Stimulated activated memory B cell treated with anti-CD40 and anti-IgM and Interleukin-4, amounts not matched to agents 10 μg/mL and 1 μg/mL and 100 μg/mL, for 72 hours (primary cell): ENCODE measurements at regions not wholly inside any gene's neighbourhood (a gene's known extent, or its start where the extent isn't known, plus 50 kb on each side); places are given as distances from the start of the nearest gene placed in this dataset.

ENCODE experiments used
- ATAC-seq: fragments of 150-1000 bp; cut with Tn5 transposase; 2 replicates; pipeline ENCODE4 v1.10.0; 2021
- H3K27ac Mint-ChIP-seq: one replicate; pipeline ENCODE4 v1.8.0; 2022; ENCODE audit warnings: mild to moderate bottlenecking, mixed read lengths
- H3K27me3 Mint-ChIP-seq: one replicate; pipeline ENCODE4 v1.8.0; 2022; ENCODE audit warnings: mixed read lengths
- H3K36me3 Mint-ChIP-seq: one replicate; pipeline ENCODE4 v1.8.0; 2022; ENCODE audit warnings: mixed read lengths
- H3K4me1 Mint-ChIP-seq: one replicate; pipeline ENCODE4 v1.8.0; 2022; ENCODE audit warnings: mixed read lengths
- H3K4me3 Mint-ChIP-seq: one replicate; pipeline ENCODE4 v1.8.0; 2022; ENCODE audit warnings: mild to moderate bottlenecking, moderate library complexity, mixed read lengths
- H3K9me3 Mint-ChIP-seq: one replicate; pipeline ENCODE4 v1.8.0; 2022; ENCODE audit warnings: mixed read lengths

DNA sequence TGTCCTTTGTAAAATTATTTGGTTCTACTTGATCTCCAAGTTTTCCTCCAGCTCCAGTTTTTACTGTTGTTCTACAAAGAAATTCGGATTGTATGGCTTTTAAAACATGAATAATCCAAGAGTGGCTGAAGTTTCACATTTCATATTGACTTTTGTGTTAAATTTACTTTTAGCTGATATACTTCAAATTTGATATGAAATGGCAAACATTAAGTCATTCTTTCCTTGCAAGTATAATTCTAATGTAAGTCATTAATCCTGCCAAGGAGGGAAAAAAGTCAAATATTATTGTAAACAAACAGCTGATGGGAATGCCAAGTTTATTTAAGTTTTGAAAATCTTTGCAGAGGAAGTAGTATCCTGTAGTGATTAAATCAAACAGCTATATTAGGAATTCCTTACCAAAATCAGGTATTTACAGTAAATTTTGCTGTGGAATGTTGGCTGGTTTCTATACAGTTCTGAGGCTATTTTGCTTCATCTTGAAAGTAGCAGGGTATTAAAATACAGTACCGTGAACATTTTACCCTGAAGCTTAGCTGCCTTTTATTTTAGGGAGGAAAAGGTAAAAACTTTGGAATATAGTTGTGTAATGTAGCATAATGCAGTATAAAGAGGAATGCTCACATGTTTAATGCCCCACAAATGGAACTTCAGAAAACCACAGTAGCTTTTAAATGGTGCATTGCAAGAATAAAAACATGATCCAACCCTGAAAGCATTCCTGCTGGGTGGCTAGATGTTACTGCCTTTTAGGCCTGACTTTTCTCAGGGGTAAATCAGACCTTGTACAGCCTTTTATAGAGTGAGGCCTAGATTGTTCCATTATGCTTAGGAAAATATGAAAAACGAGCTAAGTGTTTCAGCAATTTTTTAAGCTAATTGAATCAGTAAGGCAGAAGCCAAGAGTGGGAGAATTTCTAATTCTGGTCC is 62.7 kb upstream of the NT5C1B start:
- H3K9me3 Mint-ChIP-seq: no peaks in the 10 kb centered on the region
- H3K4me1 Mint-ChIP-seq: no peaks in the 10 kb centered on the region
- H3K27ac Mint-ChIP-seq: no peak overlapping the region
- H3K36me3 Mint-ChIP-seq: peaks cover 5% of the 10 kb centered on the region
- no peaks in the 10 kb centered on the region for H3K27me3 Mint-ChIP-seq
- ATAC-seq: no peak
- H3K4me3 Mint-ChIP-seq: no peak overlapping the region

DNA sequence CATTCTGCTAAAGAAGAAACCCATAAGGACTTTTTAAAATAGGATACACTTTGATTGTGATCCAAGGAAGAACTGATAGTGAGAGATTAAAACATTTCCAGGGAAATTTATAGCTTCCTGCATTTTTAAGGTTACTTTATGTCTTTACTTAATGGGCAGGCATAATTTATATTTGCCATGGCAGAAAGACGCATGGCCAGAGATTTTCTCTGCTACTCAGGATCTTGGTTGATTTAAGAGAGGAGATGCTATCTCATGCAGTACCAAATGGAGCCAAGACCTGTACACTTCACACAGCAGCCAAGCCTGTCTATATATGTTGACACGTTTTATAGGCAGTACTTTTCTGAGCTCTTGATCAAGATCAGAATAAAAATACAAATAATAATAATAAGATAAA is 60.9 kb upstream of the NT5C1B start:
- ATAC-seq: no peak
- H3K9me3 Mint-ChIP-seq: peaks cover 3% of the 10 kb centered on the region
- H3K4me1 Mint-ChIP-seq: no peaks in the 10 kb centered on the region
- no peak overlapping the region for H3K27ac Mint-ChIP-seq
- H3K27me3 Mint-ChIP-seq: no peaks in the 10 kb centered on the region
- H3K4me3 Mint-ChIP-seq: no peak overlapping the region
- peaks cover 10% of the 10 kb centered on the region for H3K36me3 Mint-ChIP-seq

DNA sequence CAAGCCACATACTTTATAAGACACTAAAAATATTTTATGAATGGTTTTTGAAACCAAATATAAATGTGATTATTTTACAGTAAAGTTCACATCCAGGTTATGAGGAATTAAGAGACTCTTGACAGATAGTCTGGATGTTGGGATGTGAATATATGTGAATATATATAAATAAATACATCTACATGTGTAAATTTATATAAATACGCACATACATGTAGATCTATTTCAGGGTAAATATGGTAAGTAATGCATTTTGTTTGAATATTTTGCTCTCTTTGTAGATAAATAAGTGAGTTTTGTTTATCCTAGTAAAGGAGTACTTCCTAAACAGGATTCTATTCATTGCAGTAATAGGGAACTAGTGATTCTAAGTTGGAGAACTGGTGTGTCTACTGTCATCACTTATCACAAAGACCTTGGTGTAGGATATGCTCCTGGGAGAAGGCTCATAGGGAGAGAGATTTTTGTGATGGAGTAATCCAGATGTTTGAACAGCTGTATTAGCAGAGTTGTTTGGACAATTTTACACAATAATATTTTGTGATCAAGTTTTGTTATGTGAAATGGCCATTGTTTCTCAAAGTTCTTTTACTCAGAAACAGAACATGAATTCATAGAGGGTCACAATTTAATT is 60.2 kb upstream of the NT5C1B start:
- H3K27ac Mint-ChIP-seq: no peak overlapping the region
- no peaks in the 10 kb centered on the region for H3K4me1 Mint-ChIP-seq
- H3K9me3 Mint-ChIP-seq: peaks cover 4% of the 10 kb centered on the region
- H3K27me3 Mint-ChIP-seq: no peaks in the 10 kb centered on the region
- H3K4me3 Mint-ChIP-seq: no peak overlapping the region
- peaks cover 15% of the 10 kb centered on the region for H3K36me3 Mint-ChIP-seq
- ATAC-seq: no peak

DNA sequence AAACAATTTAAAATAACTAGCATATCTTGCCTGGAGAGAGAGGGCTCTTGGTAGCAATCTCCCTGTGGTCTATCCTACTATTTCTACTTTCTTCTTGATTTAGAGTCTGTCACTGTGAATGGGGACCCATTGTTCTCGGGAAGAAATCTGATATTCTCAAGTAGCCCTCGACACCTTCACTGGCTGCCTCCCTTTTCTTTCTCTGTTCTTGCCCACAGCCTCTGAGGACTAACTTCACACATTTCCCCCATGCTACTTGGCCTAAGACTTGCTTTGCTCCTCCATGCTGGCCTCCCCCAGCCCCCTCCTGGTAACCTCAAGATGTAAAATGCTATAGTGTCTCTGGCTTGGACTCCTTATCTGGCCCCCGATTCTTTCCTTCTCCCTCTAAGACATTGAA is 58.8 kb upstream of the NT5C1B start:
- no peak for ATAC-seq
- Mint-ChIP-seq H3K4me3 (no peak overlapping the region), H3K27me3 (no peaks in the 10 kb centered on the region), H3K27ac (no peak overlapping the region), H3K36me3 (peaks cover 22% of the 10 kb centered on the region), H3K4me1 (no peaks in the 10 kb centered on the region), H3K9me3 (peaks cover 4% of the 10 kb centered on the region)

DNA sequence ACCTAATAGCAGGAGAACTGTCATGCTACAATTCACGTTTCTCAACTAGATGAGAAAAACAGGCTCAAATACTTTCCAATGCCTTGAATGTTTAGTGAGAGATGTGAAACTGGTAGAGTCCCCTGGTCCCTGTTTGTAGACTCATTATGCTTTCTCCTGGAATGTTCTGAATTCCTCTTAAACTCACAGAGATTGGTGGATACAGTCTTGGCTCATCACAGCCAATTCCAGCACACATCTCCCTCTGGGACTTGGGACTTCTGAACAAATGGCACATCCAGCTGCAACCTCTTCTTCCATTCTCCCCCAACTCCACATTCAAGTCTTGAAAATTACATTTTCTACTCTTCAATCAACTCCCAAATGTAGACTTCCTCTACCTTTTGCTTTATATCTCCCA is 58.4 kb upstream of the NT5C1B start:
- no peaks in the 10 kb centered on the region for H3K27me3 Mint-ChIP-seq
- no peaks in the 10 kb centered on the region for H3K4me1 Mint-ChIP-seq
- no peak overlapping the region for H3K27ac Mint-ChIP-seq
- peaks cover 4% of the 10 kb centered on the region for H3K9me3 Mint-ChIP-seq
- no peak overlapping the region for H3K4me3 Mint-ChIP-seq
- peaks cover 25% of the 10 kb centered on the region for H3K36me3 Mint-ChIP-seq
- no peak for ATAC-seq

DNA sequence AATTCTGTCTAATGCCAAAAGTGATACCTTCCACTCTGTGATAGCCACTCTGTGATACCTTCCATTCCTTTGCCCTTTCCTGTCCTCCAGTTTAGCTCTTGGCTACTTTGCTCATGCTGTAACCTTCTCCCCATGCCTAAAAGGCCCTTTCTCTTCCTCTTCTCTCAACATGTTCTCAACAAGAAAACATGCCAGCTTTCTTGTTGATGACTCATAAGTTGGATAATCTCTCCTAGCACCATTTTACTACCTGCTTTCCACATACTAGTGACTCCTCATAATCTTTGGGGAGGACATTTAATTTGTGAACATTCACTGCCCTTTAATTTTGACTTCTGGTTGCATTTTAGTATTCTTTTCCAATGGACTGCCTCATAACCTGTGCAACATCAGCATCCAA is 55.9 kb upstream of the NT5C1B start:
- ATAC-seq: no peak
- Mint-ChIP-seq H3K27ac (no peak overlapping the region), H3K4me1 (no peaks in the 10 kb centered on the region), H3K9me3 (peaks cover 4% of the 10 kb centered on the region), H3K27me3 (no peaks in the 10 kb centered on the region), H3K4me3 (no peak overlapping the region), H3K36me3 (peaks cover 28% of the 10 kb centered on the region)

DNA sequence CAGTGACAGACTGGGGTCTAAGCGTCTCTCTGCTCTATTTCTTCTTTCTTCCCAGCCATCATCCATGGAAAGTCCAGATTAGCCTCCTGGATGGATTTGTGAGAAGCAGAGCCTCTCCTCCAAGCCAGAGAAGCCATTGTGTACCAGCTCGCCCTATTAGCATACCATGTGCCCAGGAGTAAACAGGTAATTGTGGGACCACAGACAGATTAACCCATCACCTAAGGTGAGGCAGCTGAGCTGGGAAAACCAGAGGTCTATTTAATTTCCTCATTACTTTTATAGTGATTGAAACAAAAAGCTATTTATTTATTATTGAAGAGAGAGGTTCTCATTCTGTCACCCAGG is 54.7 kb upstream of the NT5C1B start:
- Mint-ChIP-seq H3K9me3 (peaks cover 4% of the 10 kb centered on the region), H3K36me3 (peaks cover 31% of the 10 kb centered on the region), H3K4me3 (no peak overlapping the region), H3K4me1 (no peaks in the 10 kb centered on the region), H3K27me3 (no peaks in the 10 kb centered on the region), H3K27ac (no peak overlapping the region)
- no peak for ATAC-seq

DNA sequence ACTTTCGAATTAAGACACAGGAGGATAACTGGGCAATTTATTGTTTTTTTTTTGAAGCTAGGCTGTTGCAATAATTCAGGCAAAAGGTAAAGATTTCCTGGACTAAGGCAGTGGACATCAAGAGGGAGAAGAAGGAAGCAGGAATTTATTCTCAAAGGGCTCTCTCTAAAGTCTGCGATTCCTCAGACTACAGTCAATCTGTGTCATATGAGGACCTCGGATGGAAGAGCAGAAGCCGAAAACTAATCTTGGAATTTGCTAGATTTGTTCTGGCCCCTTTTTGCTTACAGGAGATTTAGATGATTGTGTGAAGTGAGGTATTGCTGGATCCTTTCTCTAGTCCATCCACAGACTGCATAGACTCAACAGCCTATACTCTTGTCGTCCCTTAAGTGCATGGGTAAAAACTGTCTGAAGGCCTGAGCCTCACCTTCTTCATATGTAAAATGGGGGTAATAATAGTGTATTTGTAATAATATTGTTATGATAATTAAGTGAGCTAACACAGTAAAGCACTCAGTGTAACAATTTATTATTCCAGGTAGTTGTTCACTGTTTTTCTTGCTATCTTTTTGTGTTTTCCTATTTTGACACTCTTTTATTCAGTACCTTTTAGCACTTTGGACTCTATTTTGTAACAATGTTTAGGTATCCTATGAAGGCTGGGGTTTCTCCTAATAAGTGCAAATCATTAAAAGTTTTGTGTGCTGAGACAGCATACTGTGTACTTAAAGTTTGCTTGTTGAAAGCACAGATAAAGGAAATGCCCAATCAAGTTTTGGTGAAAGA is 54.2 kb upstream of the NT5C1B start:
- no peak for ATAC-seq
- H3K27me3 Mint-ChIP-seq: no peaks in the 10 kb centered on the region
- peaks cover 4% of the 10 kb centered on the region for H3K9me3 Mint-ChIP-seq
- no peak overlapping the region for H3K27ac Mint-ChIP-seq
- H3K36me3 Mint-ChIP-seq: peaks cover 37% of the 10 kb centered on the region
- H3K4me1 Mint-ChIP-seq: no peaks in the 10 kb centered on the region
- no peak overlapping the region for H3K4me3 Mint-ChIP-seq

DNA sequence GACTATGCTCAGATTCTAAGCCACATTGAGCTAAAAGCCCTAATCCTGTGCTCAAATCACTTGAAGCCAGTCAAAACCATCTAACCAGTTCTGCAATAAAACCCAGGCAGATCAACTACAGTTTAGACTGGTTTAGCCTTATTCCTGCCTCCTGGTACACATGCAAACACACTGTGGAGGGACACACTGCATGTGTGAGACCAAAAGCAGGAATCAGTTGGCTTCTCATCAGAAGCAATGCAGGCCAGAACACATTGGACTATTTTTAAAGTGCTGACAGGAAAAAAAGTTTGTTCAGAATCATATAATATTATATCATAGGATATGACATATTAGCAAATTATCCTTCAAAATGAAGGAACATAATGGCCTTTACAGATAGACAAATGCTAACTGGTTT is 52.5 kb upstream of the NT5C1B start:
- no peak for ATAC-seq
- no peaks in the 10 kb centered on the region for H3K4me1 Mint-ChIP-seq
- peaks cover 49% of the 10 kb centered on the region for H3K36me3 Mint-ChIP-seq
- H3K4me3 Mint-ChIP-seq: no peak overlapping the region
- H3K27ac Mint-ChIP-seq: no peak overlapping the region
- H3K27me3 Mint-ChIP-seq: no peaks in the 10 kb centered on the region
- H3K9me3 Mint-ChIP-seq: peaks cover 12% of the 10 kb centered on the region

DNA sequence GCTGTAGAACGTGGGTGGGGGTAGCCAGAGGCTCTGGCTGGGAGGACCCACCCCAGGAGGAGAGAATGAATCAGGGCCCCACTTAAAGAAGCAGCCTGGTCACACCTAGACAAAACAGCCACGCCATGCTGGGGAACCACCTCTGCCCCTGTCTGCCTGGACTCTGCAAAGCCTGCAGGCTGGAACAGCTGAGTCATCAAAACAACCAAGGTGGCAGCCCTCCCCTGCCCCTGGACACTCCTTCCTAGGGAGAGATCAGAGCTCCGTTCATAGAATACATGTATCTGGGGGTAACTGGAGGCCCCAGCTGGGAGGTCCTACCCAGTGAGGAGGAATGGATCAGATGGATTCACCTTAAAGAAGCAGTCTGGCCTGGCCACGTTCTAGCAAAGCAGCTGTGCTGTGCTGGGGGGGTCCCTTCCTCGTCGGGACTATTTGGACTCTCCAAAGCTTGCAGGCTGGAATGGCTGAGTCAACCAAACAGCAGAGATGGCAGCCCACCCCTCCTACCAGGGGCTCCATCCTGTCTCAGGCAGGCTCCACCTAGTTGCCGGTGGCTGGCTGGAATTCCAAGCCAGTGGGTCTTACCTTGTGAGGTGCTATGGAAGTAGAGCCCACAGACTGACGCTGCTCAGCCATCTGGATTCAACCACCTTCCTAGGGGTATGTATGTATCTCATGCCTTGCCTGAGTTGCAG is 50.5 kb upstream of the NT5C1B start:
- Mint-ChIP-seq H3K4me1 (no peaks in the 10 kb centered on the region), H3K27ac (no peak overlapping the region), H3K36me3 (peaks cover 59% of the 10 kb centered on the region), H3K9me3 (peaks cover 19% of the 10 kb centered on the region), H3K4me3 (no peak overlapping the region), H3K27me3 (no peaks in the 10 kb centered on the region)
- no peak for ATAC-seq
